HG03354 (cell line): ENCODE measurements at regions not wholly inside any gene's neighbourhood (a gene's known extent, or its start where the extent isn't known, plus 50 kb on each side); places are given as distances from the start of the nearest gene placed in this dataset.

Source experiments
- ATAC-seq: cut with Tn5 transposase; IDR thresholded peaks from one replicate; pipeline ENCODE4 v1.9.1; 2021; ENCODE audit warnings: mild to moderate bottlenecking; ENCODE audit not compliant: unreplicated experiment, poor library complexity, severe bottlenecking

DNA sequence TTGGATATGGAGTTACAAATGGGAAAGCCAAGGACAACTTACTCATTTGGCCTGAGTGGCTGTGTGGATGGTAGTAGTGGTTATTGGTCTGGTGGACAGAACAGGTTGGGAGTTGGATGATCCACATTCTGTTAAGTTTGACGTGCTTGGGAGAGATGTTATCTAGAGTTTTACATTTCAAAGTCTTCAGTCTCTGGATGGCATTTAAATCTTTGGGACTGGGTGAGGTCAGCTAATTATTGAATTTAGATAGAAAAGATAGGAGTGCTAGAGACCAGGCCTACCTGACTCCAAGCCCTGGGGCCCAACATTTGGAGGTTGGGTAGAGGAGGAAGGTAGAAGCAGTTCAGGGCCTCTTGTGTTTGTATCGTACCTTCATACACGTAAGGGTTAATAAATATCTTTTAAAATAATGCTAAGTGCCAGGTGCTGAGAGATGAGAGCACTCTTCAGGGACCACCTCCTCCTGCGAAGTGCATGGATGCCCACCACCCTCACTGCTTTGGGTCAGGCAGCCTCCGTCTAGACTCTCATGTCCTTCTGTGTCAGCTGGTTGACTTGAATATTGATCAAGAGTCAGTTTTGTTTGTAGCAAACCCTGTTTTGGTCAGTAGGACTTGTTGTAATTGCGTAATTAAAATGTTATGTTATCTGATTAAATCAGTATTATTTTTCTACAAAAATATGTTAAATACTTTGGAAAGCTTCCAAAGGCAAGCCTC, 460.4 kb upstream of the RGS6 start:
- no peak for ATAC-seq

DNA sequence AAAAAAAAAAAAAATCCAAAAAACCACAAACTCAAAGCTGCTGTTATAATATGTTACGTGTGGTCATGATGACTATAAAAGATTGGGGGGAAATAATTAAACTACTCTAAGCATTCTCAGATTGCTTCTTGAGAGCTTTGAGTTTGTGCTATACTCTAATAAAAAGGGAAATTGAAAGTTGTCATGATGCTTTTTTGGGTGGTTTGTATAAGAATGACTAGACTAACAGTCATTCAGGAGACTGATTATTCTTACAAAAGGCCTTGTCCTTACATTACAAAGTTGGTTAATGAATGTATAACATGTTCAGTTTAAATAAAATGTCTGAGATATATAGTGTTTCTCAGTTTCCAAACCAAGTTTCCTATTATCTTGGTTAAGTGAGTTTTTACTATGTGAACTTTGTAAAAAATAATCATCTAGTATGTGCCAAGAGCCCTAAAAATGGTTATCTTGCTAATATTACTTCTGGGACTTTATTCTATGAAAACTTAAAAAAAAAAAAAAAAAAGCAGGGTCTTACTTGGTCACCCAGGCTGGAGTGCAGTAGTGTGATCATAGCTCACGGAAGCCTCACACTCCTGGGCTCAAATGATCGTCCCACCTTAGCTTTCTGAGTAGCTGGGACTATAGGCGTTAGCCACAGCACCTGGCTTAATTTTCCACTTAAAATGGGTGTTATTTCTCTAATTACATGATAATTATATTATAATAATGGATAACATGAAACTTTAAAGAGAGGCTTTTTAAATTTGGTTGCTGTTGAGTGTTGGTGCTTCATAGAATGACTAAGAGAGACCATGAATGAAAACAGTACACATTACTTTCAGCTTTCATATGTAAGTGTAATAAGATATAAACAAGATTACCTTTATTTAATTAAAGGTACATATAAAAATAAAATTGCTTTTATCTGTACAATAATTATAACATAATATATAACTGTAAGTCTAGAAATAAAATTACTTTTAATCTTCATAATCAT, 459.6 kb upstream of the RGS6 start:
- ATAC-seq = peak; percentile 78

DNA sequence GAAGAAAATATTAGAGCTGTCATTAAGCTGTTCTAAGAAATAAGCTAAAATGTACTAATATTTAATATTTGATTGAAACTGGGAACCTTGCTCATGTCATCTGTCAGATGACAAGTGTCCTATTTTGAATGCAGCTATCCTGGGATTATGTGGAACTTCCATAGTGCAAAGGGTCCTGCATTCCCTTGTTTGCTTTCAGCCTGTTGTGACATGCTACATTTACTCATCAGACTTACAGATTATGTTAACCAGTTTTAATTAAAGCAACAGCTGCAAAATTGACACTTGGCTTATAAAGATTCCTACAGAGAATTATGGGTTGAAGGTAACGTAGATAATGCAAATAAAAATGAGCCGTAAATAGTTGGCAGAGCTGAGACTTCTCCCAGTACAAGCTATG, 458.4 kb upstream of the RGS6 start:
- no peak for ATAC-seq

DNA sequence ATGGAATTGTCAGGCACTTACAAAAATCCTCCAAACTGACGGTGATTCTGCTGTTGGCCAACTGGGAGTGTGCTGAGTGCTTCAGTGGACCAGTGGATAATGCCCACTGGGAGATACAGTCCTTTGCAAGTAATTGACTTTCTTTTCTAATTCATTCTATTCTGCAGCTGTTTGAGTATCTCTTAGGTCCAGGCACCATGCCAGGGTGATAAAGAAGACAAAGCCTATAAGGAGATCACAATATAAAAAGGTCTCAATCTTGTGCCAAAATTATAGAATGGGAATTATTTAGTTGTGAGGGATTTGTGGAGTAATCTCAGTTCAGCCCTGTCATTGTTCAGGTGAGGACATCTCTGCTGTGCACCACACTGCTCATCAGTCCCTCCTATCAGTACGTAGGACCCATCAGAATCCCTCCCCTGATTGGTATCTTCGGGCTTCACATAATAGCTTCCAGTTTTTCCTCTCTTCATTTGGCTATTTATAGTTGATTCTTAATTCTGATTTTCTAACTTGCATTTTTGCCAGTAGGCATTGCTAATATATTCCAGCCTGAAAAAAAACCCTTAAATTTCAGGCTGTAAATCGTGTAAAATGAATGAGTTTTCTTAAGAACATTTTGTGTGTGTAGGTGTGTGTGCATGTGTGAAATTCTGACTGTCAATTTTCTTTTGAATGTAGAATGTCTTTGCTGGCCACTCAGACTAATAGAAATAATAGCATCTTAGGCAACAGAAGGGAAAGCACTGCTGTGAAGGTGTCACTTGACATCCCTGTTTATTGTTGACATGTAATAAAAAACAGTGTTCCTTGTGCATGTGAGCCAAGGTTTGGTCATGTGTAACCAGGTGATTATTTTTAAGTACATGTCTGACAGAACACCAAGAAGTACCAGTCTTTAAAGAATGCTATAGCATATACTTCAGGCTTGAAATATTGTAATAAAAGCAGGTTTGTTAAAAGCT, 457.6 kb upstream of the RGS6 start:
- ATAC-seq = no peak

DNA sequence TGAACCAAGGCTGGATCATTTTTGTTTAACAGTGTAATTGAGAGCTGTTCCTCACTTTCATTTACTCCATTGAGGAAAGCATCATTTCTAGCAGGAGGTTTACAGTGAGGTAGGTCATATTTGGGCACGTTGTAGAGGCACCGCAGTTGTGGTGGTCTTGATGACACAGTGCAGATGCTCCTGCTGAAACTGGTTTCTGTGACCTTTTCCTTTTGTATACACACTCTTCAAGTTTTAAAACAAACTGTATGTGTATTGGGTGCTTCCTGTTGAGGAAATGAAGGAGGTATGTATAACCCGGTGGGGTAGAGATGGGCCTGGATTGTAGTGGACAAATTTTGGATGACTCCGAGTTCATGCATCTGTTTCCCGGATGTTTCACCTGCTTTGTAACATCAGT, 456.3 kb upstream of the RGS6 start:
- no peak for ATAC-seq

DNA sequence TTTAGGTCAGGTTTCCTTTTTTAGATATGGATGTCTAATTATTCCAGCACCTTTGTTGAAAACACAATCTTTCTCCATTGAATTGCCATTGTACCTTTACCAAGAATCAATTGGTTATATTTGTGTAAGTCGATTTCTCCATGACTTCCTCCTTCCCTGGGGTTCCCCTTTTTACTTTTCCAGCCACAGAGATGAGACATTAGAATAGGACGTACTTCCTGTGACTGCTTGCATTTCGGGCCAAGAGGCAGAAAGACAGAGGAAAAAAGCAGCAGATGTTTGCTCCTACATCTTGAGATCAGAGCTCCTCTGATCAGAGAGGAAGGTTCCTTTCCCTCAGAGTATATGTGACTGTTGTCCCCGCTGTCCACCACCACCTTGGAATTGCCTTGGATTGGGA, 453.7 kb upstream of the RGS6 start:
- ATAC-seq = no peak

DNA sequence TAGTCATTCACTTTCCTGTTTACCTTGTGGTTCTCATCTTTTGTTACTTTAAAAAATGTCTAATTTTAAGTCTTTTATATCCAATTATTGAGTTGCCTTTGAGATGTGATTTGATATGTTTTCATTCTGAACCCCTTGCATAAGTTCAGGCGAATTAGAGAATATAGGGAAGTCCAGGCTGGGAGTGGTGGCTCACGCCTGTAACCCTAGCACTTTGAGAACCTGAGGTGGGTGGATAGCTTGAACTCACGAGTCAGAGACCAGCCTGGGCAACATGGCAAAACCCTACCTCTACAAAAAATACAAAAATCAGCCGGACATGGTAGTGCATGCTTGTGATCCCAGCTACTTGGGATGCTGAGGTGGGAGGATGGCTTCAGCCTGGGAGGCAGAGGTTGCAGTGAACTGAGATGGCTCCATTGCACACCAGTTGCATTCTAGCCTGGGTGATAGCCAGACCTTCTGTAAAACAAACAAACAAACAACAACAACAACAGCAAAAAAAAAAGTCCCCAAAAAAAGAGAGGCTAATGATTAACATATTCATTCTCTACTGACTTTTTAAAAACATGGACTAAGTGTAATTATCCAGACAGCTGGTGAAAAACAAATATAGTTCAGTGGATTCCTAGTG, 451.1 kb upstream of the RGS6 start:
- ATAC-seq = no peak

DNA sequence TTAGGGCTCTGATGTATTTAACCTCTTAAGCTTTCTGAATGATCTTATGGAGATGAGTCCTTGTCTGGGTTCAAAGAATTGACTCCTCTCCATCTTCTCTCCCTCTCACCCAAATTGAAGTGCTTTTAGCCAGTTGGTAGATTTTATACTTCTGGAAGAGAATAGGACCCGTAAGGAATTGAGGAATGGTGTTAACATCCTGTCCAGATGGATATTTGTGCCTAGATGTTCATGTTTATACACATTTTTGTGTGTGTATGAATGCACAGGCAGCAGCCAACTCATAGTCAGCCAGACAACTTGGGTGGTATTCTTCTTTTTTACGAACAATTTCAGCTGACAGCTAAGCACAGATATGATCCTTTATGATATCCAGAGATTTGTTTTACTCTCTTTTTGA, 449.6 kb upstream of the RGS6 start:
- no peak for ATAC-seq

DNA sequence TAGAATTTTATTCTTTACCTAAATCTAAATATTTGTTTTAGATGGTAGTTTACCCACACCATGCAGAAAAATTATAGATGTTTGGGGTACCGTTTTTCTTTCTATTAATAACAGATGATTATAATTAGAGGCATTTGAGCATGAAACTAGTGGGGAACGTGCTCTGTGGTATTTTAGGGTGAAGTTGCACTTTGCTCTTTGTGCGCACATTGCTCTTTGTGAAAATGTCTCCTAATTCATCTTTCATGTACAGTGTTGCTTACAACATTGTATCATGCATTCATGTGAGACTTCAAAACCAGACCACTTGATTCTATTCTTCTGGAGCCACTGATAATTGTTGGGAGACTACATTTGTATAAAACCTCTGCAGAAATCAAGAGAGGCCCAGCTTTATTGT, 449.1 kb upstream of the RGS6 start:
- ATAC-seq = no peak

DNA sequence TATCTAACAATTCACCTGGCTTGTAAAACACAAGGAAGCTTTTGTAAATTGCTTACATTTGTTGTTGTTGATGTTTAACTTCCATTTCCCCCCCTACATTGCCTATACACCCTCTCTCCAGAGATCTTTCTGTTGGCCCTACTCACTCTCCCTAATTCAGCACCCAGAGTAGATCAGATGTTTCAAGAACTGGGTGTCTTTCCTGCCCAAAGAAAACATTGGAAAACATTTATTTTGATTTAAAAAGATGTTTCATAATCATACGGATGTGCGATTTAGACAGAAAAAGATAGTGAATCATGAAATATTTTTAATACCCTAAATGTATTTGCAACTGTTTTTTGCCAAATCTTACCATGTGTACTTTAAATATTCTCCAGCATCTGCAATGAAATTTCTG, 446.4 kb upstream of the RGS6 start:
- no peak for ATAC-seq

DNA sequence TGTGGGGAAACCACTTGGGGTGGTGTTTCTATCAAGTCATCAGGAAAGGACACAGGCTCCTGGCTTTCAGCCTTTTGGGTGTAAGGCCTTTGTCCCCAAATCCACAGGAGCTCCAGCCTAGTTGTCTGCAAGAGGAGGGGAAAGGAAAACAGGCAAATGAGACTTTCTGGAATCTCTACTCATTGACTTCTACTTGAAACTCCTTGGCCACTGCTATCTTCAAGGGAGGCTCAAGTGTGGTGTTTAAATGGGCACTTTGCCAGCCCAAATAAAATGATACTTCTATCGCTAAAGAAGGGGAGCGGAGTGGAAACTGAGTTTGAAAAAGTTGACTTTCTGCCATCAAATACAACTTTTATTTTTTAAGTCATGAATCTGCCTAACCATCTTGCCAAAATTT, 445.9 kb upstream of the RGS6 start:
- no peak for ATAC-seq

DNA sequence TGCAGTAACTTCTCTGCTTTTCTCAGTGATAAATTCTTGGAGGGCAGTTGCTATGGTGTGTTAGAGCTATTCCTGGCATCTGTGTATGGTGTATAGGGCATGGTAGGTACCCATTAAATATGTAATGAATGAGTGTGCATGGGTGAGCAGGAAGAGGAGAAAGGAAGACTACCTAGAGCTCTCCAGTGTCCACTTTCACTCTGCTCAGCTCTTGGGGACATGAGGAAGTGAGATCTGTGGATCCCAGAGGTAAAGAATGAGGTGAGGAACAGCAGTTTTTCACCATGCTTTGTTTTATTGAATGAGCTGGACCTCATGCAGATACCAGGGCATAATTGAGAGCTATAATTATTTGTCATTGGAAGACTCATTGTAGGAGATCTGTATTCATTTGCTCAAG, 444.8 kb upstream of the RGS6 start:
- no peak for ATAC-seq

DNA sequence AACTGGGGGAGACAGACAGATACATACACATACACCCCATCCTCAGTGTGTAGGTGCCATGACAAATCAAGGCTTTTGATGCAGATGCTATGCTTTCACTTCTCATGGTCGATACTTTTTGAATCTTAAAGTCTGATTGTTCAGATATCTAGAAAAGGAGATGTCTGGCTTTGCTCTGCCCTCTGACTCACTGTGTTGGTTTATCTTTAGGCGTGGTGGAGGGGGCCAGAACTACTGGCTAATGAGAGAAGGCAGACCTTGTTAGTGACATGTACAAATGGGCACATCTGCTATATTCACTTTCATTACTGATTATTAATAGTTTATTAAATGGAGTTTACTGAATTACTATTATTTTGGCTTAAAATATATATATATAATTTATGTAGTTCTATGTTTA, 444.3 kb upstream of the RGS6 start:
- ATAC-seq = no peak

DNA sequence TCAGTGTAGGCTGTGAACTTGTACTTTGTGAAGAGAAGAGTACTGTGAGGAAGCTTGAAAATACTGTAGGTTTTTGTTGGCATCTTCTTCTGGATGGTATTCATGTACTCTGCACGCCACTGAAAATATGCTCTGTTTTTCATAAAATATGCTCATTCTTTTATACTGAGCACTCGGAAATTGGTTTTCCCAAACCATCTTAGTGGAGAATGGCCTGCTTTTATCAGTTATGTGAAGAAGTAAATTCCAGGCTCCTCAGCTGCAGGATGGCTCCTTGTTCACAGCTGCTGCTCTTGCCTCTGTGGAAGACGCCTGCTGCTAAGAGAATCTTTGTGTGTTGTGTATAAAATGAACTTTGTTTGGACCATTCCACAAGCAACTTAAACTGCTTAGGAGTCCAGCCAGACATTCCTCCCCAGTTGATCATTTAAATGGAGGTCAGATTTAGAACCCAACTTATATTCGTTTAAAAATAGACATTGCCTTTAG, 443.5 kb upstream of the RGS6 start:
- ATAC-seq = no peak

DNA sequence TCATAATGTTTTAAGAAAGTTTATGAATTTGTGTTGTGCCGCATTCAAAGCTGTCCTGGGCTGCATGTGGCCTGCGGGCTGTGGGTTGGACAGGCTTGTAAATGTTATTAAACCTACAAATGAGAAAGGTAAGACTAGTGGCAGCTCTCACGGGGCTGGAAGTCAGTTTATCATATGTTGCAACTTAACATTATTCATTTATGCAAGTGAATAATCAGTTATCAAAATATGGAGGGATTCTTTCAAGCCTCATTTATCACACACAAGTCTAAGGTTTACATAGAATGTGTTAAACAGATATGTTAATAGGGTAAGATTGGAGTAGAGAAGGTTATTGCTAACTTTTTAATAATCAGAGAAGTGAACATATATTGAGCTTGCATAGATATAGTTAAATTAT, 442.5 kb upstream of the RGS6 start:
- no peak for ATAC-seq

DNA sequence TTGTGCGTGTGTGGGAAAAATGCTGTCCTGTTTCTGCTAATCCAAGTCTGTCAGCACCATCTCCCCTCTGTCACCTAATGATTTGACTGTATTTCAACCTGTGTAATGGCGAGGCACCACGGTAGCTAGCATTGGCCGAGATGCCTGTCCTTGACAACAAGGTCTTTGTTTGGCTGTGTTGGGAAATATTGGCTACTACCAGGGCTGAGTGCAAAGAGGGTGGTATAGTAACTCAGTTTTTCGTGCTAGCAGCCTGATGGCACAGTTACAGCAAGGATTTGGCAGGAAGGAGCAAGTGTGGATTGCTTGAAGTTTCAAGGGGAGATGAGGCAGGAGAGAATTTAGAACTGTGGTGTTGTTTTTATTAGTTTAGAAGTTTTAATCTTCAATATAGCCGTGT, 440.3 kb upstream of the RGS6 start:
- ATAC-seq = no peak

DNA sequence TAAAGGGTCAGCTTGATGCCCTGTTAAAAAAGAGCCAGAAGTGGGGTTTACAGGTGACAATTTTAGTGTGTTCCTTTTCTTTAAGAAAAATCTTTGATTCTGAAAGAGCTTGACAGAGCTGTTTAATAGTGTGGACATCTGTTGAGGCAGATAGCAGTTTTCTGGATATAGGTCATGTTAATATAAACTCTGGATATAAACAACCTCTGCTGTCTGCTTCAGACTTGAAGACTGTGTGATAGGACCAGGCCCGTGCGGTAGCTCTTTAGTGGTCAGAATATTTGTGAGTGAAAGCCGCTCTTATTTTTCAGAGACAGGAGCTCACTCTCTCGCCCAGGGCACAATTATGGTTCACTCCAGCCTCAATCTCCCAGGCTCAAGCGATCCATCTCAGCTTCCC, 439.9 kb upstream of the RGS6 start:
- no peak for ATAC-seq

DNA sequence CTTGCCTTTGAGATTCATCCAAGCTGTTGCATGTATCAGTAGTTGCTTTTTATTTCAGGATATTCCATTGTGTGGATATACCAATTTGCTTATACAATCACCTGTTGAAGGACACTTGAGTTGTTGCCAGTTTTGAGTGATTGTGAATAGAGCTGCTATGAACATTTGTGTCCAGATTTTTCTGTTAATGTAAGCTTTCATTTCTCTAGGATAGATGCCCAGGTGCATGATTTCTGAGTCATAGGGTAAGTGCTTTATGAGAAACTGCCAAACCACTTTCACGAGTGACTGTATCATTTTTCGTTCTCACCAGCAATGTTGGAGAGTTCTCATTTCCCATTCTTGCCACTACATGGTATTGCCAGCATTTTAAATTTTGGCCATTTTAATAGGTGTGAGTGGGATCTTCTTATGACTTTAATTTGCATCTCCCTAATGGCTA, 434.6 kb upstream of the RGS6 start:
- ATAC-seq = peak; percentile 80

DNA sequence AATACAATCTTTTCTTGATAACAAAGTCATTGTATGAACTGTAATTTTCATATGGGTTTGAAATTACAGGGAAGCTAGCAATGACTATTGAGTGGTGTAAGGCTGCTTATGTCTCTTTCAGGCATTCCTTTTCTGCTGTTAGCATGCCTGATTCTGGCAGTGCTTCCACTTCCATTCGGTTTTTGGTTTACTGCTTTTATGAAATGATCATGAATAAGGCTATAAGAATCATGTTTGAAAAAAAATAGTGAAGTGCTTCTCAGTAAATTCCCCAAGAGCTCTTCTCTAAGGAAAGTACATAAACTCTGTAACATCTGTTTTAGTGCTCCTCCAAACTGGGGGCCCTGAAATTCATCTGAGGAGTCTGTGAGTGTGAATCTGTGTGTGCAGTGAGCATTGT, 434.0 kb upstream of the RGS6 start:
- ATAC-seq = peak; percentile 26
